SK-N-MC (cell line): ENCODE measurements at regions not wholly inside any gene's neighbourhood (a gene's known extent, or its start where the extent isn't known, plus 50 kb on each side); places are given as distances from the start of the nearest gene placed in this dataset.

ENCODE experiments used
- DNase-seq: peaks from one replicate; pipeline ENCODE4 v3.0.0-alpha.2; 2011; ENCODE audit warnings: low read depth, low spot score
- H3K27ac ChIP-seq: fragments of 200-600 bp; sonication (generic); 2 replicates; pipeline ENCODE4 v1.5.1; 2016; ENCODE audit warnings: mixed run types
- H3K36me3 ChIP-seq: fragments of 200-600 bp; sonication (generic); 2 replicates; pipeline ENCODE4 v1.6.1; 2017; ENCODE audit warnings: antibody characterized with exemption, low read length, mixed read lengths; ENCODE audit not compliant: insufficient read depth
- H3K4me3 ChIP-seq: fragments of 200-600 bp; sonication (generic); 2 replicates; pipeline ENCODE4 v1.5.1; 2016
- H3K9ac ChIP-seq: fragments of 200-600 bp; sonication (generic); 2 replicates; pipeline ENCODE4 v1.8.0; 2017; ENCODE audit warnings: mixed run types, mixed read lengths; ENCODE audit not compliant: insufficient read length
- H3K9me3 ChIP-seq: fragments of 200-600 bp; sonication (generic); 2 replicates; pipeline ENCODE4 v1.6.1; 2017; ENCODE audit warnings: low read depth, mild to moderate bottlenecking, antibody characterized with exemption, low read length, moderate library complexity, mixed read lengths
- EZH2 ChIP-seq: fragments of 200-600 bp; sonication (generic); IDR thresholded peaks from one replicate; pipeline ENCODE4 v1.6.1; 2017; ENCODE audit warnings: antibody characterized with exemption
- FOXP2 ChIP-seq: optimal IDR thresholded peaks from 2 replicates; pipeline ENCODE3; 2011; ENCODE audit warnings: mild to moderate bottlenecking, moderate library complexity; ENCODE audit not compliant: insufficient read depth; ENCODE audit errors: extremely low read length, control extremely low read depth
- POLR2AphosphoS5 ChIP-seq: IDR thresholded peaks from 2 replicates; pipeline ENCODE4 v1.6.1; 2012; ENCODE audit warnings: mild to moderate bottlenecking, low read depth, low read length, borderline replicate concordance

- H3K9me3 ChIP-seq = no peaks in the 10 kb centered on the region
- no peak overlapping the region for H3K9ac ChIP-seq
- H3K36me3 ChIP-seq = no peaks in the 10 kb centered on the region
- TF ChIP-seq FOXP2 (no peak), EZH2 (no peak), POLR2AphosphoS5 (no peak)
- no peak overlapping the region for H3K4me3 ChIP-seq
- no peak overlapping the region for H3K27ac ChIP-seq
- no peak for DNase-seq
These were observed 868.6 kb upstream of the SEMA6D start for GRCh38 chr15:46848704-46849103.

GRCh38 chr15:46853600-46853999, 863.7 kb upstream of the SEMA6D start:
- Histone ChIP-seq H3K4me3 (no peak overlapping the region), H3K9me3 (no peaks in the 10 kb centered on the region), H3K27ac (no peak overlapping the region), H3K36me3 (no peaks in the 10 kb centered on the region), H3K9ac (no peak overlapping the region)
- no peak for DNase-seq
- TF ChIP-seq FOXP2 (no peak), POLR2AphosphoS5 (no peak), EZH2 (no peak)

GRCh38 chr15:46854564-46854963, 862.7 kb upstream of the SEMA6D start:
- DNase-seq = no peak
- Histone ChIP-seq H3K27ac (no peak overlapping the region), H3K4me3 (no peak overlapping the region), H3K9ac (no peak overlapping the region), H3K36me3 (no peaks in the 10 kb centered on the region), H3K9me3 (no peaks in the 10 kb centered on the region)
- no peak for TF ChIP-seq EZH2
- TF ChIP-seq FOXP2 = no peak
- TF ChIP-seq POLR2AphosphoS5 = no peak

GRCh38 chr15:46855388-46855787, 861.9 kb upstream of the SEMA6D start:
- no peak overlapping the region for H3K9ac ChIP-seq
- TF ChIP-seq FOXP2 = no peak
- no peak for TF ChIP-seq EZH2
- TF ChIP-seq POLR2AphosphoS5 = no peak
- H3K36me3 ChIP-seq = no peaks in the 10 kb centered on the region
- no peak overlapping the region for H3K4me3 ChIP-seq
- no peak for DNase-seq
- no peaks in the 10 kb centered on the region for H3K9me3 ChIP-seq
- H3K27ac ChIP-seq = no peak overlapping the region

GRCh38 chr15:46856839-46857502, 860.3 kb upstream of the SEMA6D start:
- H3K9ac ChIP-seq = no peak overlapping the region
- DNase-seq = no peak
- H3K36me3 ChIP-seq = no peaks in the 10 kb centered on the region
- TF ChIP-seq POLR2AphosphoS5 (no peak), FOXP2 (no peak), EZH2 (no peak)
- no peak overlapping the region for H3K4me3 ChIP-seq
- H3K9me3 ChIP-seq = no peaks in the 10 kb centered on the region
- H3K27ac ChIP-seq = no peak overlapping the region

- Histone ChIP-seq H3K27ac (no peak overlapping the region), H3K36me3 (no peaks in the 10 kb centered on the region), H3K9me3 (no peaks in the 10 kb centered on the region), H3K9ac (no peak overlapping the region), H3K4me3 (no peak overlapping the region)
- TF ChIP-seq FOXP2 (no peak), POLR2AphosphoS5 (no peak), EZH2 (no peak)
- no peak for DNase-seq
These were observed 859.2 kb upstream of the SEMA6D start for GRCh38 chr15:46858150-46858549.

GRCh38 chr15:46861796-46862195, 855.5 kb upstream of the SEMA6D start:
- TF ChIP-seq FOXP2 = no peak
- no peak for TF ChIP-seq EZH2
- TF ChIP-seq POLR2AphosphoS5 = no peak
- no peaks in the 10 kb centered on the region for H3K9me3 ChIP-seq

GRCh38 chr15:46865155-46865554, 852.1 kb upstream of the SEMA6D start:
- no peak overlapping the region for H3K9ac ChIP-seq
- no peak for DNase-seq
- H3K4me3 ChIP-seq = no peak overlapping the region
- no peak overlapping the region for H3K27ac ChIP-seq
- H3K9me3 ChIP-seq = no peaks in the 10 kb centered on the region
- no peaks in the 10 kb centered on the region for H3K36me3 ChIP-seq
- TF ChIP-seq POLR2AphosphoS5 (no peak), FOXP2 (no peak), EZH2 (no peak)

More at GRCh38 chr15:46861796-46862195, 855.5 kb upstream of the SEMA6D start:
- no peak overlapping the region for H3K9ac ChIP-seq
- no peak for DNase-seq
- no peak overlapping the region for H3K27ac ChIP-seq
- no peaks in the 10 kb centered on the region for H3K36me3 ChIP-seq
- H3K4me3 ChIP-seq = no peak overlapping the region

- H3K36me3 ChIP-seq = no peaks in the 10 kb centered on the region
- TF ChIP-seq EZH2 = no peak
- no peak for TF ChIP-seq FOXP2
- TF ChIP-seq POLR2AphosphoS5 = no peak
- H3K27ac ChIP-seq = no peak overlapping the region
- H3K9ac ChIP-seq = no peak overlapping the region
- H3K4me3 ChIP-seq = no peak overlapping the region
- DNase-seq = no peak
- no peaks in the 10 kb centered on the region for H3K9me3 ChIP-seq
These were observed 844.9 kb upstream of the SEMA6D start for GRCh38 chr15:46872286-46872980.

GRCh38 chr15:46872981-46873330, 844.3 kb upstream of the SEMA6D start:
- TF ChIP-seq POLR2AphosphoS5 = no peak
- no peak for TF ChIP-seq FOXP2
- TF ChIP-seq EZH2 = no peak
- H3K4me3 ChIP-seq = no peak overlapping the region
- H3K36me3 ChIP-seq = no peaks in the 10 kb centered on the region
- no peaks in the 10 kb centered on the region for H3K9me3 ChIP-seq
- H3K9ac ChIP-seq = no peak overlapping the region
- H3K27ac ChIP-seq = no peak overlapping the region
- DNase-seq = no peak
